ENCODE measurements at regions not wholly inside any gene's neighbourhood (a gene's known extent, or its start where the extent isn't known, plus 50 kb on each side); places are given as distances from the start of the nearest gene placed in this dataset.

- Histone ChIP-seq H3K9me3 (replicated peaks; ENCODE audit: control insufficient read depth, insufficient read depth, low read depth, low read length) (no peaks in the 10 kb centered on the region), H3K36me3 (ENCODE audit: control insufficient read depth, insufficient read depth, low read length) (no peaks in the 10 kb centered on the region), H3K79me2 (ENCODE audit: control insufficient read depth, insufficient read depth, low read length) (no peaks in the 10 kb centered on the region), H4K20me1 (replicated peaks; ENCODE audit: control insufficient read depth, insufficient read depth, low read length) (no peaks in the 10 kb centered on the region), H3K4me1 (replicated peaks in 1 of 2; ENCODE audit: control insufficient read depth in 2 of 2, insufficient read depth in 2 of 2, low read length in 2 of 2) (no peaks in the 10 kb centered on the region), H3K27me3 (ENCODE audit: control insufficient read depth in 2 of 2, insufficient read depth in 2 of 2, low read length in 2 of 2) (no peaks in the 10 kb centered on the region), H3K4me3 (no peak overlapping the region), H2AFZ (ENCODE audit: low read depth, low read length) (no peak overlapping the region), H3K27ac (ENCODE audit: extremely low read depth, low read depth, low read length) (no peak overlapping the region), H3K9me1 (ENCODE audit: control insufficient read depth, insufficient read depth, low read length) (no peaks in the 10 kb centered on the region), H3K4me2 (ENCODE audit: insufficient read depth, low read length) (no peak overlapping the region), H3K9ac (ENCODE audit: insufficient read depth in 1 of 2, low read depth in 2 of 2, low read length in 2 of 2) (no peak overlapping the region)
- FAIRE-seq (no peak), DNase-seq (ENCODE audit: extremely low read depth in 1 of 4, low spot score in 3 of 4) (no peak), ATAC-seq (no peak)
- intact Hi-C loops (cut with micrococcal nuclease): no loop called here
- in situ Hi-C loops (cut with MboI): no loop called here
- ChIA-PET POLR2A (no interaction called here), CTCF (ENCODE audit: low intra/inter-chr PET ratio) (no interaction called here)
- 0% methylated on average over 3 of the region's 3 CpGs for WGBS (ENCODE audit: insufficient coverage, low coverage, missing lambda C conversion rate)
- no peak for TF ChIP-seq C11orf30 (IDR thresholded peaks at IDR 0.05; ENCODE audit: low read depth)
- no peak for TF ChIP-seq HOXB6 (CRISPR knock-in tag; IDR thresholded peaks at IDR 0.05; ENCODE audit: borderline replicate concordance)
- TF ChIP-seq KAT7 (CRISPR knock-in tag; IDR thresholded peaks at IDR 0.05; ENCODE audit: borderline replicate concordance): no peak
- TF ChIP-seq U2AF2 (optimal IDR thresholded peaks at IDR 0.05; ENCODE audit: low read depth, low read length): no peak
- TF ChIP-seq DDX20 (tag; IDR thresholded peaks at IDR 0.05; ENCODE audit: low read depth): no peak
- no peak for TF ChIP-seq PTRF (tag; IDR thresholded peaks at IDR 0.05)
- TF ChIP-seq ZEB2 (IDR thresholded peaks at IDR 0.05): no peak
- TF ChIP-seq RFX1 (IDR thresholded peaks at IDR 0.05): no peak
- no peak for TF ChIP-seq MBD2 (IDR thresholded peaks at IDR 0.05; ENCODE audit: borderline replicate concordance, low read depth)
- no peak for TF ChIP-seq RBM17 (IDR thresholded peaks at IDR 0.05; ENCODE audit: borderline replicate concordance, low read depth, low read length)
- TF ChIP-seq MAFG (tag; conservative IDR thresholded peaks at IDR 0.05): no peak
- TF ChIP-seq, protein P1, sequence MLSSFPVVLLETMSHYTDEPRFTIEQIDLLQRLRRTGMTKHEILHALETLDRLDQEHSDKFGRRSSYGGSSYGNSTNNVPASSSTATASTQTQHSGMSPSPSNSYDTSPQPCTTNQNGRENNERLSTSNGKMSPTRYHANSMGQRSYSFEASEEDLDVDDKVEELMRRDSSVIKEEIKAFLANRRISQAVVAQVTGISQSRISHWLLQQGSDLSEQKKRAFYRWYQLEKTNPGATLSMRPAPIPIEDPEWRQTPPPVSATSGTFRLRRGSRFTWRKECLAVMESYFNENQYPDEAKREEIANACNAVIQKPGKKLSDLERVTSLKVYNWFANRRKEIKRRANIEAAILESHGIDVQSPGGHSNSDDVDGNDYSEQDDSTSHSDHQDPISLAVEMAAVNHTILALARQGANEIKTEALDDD (IDR thresholded peaks at IDR 0.05): no peak
- no peak for TF ChIP-seq NR2C2 (CRISPR knock-in tag; IDR thresholded peaks at IDR 0.05)
- TF ChIP-seq NR2C2 (tag; IDR thresholded peaks at IDR 0.05): no peak
- no TSS peak for BruUV-seq (replicated peaks)
Observed at GRCh38 chr2:221153226-221153625, 418.9 kb downstream of the EPHA4 start.

All from K562 (cell line).